Vagina (tissue), 2 donors: ENCODE measurements at regions not wholly inside any gene's neighbourhood (a gene's known extent, or its start where the extent isn't known, plus 50 kb on each side); places are given as distances from the start of the nearest gene placed in this dataset.

Experiments used
- DNase-seq, 2 donors: peaks; one replicate each; pipeline ENCODE4 v3.0.0-alpha.2; 2017; ENCODE audit errors: extremely low spot score in 2 of 2
- H3K27ac ChIP-seq: fragments of 200-600 bp; sonication (generic); one replicate; pipeline ENCODE4 v1.5.1; 2019
- H3K27me3 ChIP-seq: fragments of 200-600 bp; sonication (generic); one replicate; pipeline ENCODE4 v1.5.1; 2019
- H3K36me3 ChIP-seq, 2 donors: fragments of 200-600 bp; sonication (generic); one replicate each; pipeline ENCODE4 v1.5.1; 2017 to 2019
- H3K4me1 ChIP-seq: fragments of 200-600 bp; sonication (generic); one replicate; pipeline ENCODE4 v1.5.1; 2019
- H3K4me3 ChIP-seq, 2 donors: fragments of 200-600 bp; sonication (generic); 1 replicate in 1 of 2; 2 replicates in 1 of 2; pipeline ENCODE4 v1.5.1; 2016 to 2019
- H3K9me3 ChIP-seq: fragments of 200-600 bp; sonication (generic); one replicate; pipeline ENCODE4 v1.5.1; 2019
- POLR2A ChIP-seq, 2 donors: fragments of 450-650 bp; IDR thresholded peaks; one replicate each; pipeline ENCODE4 v1.6.1; 2017; ENCODE audit warnings: antibody characterized with exemption in 2 of 2, mild to moderate bottlenecking in 2 of 2, moderate library complexity in 2 of 2
- POLR2AphosphoS5 ChIP-seq, 2 donors: sonication (generic); formaldehyde crosslinking; IDR thresholded peaks; one replicate each; pipeline ENCODE4 v1.9.0; 2017; ENCODE audit warnings: antibody characterized with exemption in 2 of 2, mild to moderate bottlenecking in 2 of 2, low read depth in 1 of 2; ENCODE audit not compliant: insufficient read depth in 1 of 2
- intact Hi-C: fragments of 100-400 bp; cut with DNase I; formaldehyde crosslinking; loops from one replicate; pipeline ENCODE4 v1.15.1; 2023
- TF ChIP-seq, protein P1 (sequence below), 3 experiments: fragments of 450-650 bp in 2 of 3; fragments of 200-600 bp in 1 of 3; sonication (generic) in 1 of 3; IDR thresholded peaks; one replicate each; pipeline ENCODE4 v1.5.1; 2017 to 2019; ENCODE audit warnings: antibody characterized with exemption in 3 of 3, mild to moderate bottlenecking in 2 of 3, moderate library complexity in 2 of 3

DNA sequence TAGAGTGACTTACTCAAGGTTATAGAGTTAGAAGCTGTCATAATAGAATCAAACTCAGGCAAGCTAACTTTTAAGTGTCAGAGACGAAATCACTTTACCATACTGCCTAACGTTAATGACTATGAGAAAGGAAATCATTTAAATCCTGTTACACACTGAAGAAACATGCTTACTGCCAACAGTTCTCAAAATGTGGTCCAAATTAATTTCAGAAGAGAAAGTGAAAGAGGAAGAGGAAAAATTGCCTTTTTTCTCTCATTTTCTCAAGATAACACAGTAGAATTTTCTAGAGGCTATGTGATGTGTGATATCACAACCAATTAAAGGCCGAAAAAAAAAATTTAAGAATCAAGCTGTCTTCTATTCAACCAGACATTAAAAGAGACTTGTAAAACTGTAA is 1362.7 kb upstream of the CHAC2 start:
- Histone ChIP-seq H3K27ac (no peak overlapping the region), H3K27me3 (no peaks in the 10 kb centered on the region), H3K4me1 (no peaks in the 10 kb centered on the region), H3K4me3 (no peak overlapping the region), H3K36me3 (no peaks in the 10 kb centered on the region), H3K9me3 (no peaks in the 10 kb centered on the region)
- DNase-seq = no peak
- no peak for TF ChIP-seq POLR2AphosphoS5 (IDR thresholded peaks at IDR 0.05; ENCODE audit: insufficient read depth in 1 of 2, low read depth in 1 of 2)
- intact Hi-C loops = no loop called here

DNA sequence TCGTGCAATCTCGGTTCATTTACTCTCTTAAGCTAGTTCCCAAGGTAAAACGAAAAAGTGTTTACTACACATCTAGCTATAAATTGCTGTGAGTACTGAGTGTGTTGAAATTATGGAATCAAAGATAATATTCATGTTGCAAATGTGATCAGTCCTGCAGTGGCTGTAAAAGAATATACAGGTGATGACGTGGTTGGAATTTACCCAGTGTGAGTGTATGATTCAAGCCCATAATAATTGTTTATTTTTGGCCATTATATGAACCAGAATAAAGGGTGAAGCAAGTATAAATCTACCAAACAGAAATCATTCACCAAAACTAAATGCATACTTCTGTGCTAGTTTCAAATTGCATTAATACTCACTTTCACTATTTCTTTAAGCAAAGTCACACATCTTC is 1363.6 kb upstream of the CHAC2 start:
- H3K4me3 ChIP-seq = no peak overlapping the region
- no peaks in the 10 kb centered on the region for H3K4me1 ChIP-seq
- no peaks in the 10 kb centered on the region for H3K36me3 ChIP-seq
- H3K27ac ChIP-seq = no peak overlapping the region
- DNase-seq = no peak
- TF ChIP-seq, protein P1, sequence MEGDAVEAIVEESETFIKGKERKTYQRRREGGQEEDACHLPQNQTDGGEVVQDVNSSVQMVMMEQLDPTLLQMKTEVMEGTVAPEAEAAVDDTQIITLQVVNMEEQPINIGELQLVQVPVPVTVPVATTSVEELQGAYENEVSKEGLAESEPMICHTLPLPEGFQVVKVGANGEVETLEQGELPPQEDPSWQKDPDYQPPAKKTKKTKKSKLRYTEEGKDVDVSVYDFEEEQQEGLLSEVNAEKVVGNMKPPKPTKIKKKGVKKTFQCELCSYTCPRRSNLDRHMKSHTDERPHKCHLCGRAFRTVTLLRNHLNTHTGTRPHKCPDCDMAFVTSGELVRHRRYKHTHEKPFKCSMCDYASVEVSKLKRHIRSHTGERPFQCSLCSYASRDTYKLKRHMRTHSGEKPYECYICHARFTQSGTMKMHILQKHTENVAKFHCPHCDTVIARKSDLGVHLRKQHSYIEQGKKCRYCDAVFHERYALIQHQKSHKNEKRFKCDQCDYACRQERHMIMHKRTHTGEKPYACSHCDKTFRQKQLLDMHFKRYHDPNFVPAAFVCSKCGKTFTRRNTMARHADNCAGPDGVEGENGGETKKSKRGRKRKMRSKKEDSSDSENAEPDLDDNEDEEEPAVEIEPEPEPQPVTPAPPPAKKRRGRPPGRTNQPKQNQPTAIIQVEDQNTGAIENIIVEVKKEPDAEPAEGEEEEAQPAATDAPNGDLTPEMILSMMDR (IDR thresholded peaks at IDR 0.05) = no peak
- TF ChIP-seq POLR2A (IDR thresholded peaks at IDR 0.05) (no peak), POLR2AphosphoS5 (IDR thresholded peaks at IDR 0.05; ENCODE audit: insufficient read depth in 1 of 2, low read depth in 1 of 2) (no peak)
- H3K27me3 ChIP-seq = no peaks in the 10 kb centered on the region
- no peaks in the 10 kb centered on the region for H3K9me3 ChIP-seq
- intact Hi-C loops = no loop called here

DNA sequence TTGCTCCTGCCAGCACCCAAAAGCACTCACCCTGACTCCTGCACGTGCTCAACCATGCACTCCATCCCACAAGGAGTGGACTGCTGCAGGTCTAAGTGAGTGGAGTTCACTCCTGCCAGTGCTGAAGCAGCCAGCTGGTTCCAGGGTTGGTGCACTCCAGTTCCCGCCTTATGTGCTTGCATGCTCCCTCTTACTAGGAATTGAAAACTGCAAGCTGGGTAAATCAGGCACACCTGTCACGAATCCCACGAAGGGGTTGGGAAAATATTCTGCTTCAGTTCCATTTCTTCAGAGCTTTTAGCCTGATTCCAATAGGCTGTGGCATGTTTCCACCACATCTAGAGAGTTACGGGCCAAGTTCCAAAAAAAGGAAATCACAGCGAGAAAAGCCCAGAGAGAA is 1365.5 kb upstream of the CHAC2 start:
- no peaks in the 10 kb centered on the region for H3K4me1 ChIP-seq
- TF ChIP-seq, protein P1 (IDR thresholded peaks at IDR 0.05) = no peak
- TF ChIP-seq POLR2A (IDR thresholded peaks at IDR 0.05) (no peak), POLR2AphosphoS5 (IDR thresholded peaks at IDR 0.05; ENCODE audit: insufficient read depth in 1 of 2, low read depth in 1 of 2) (no peak)
- no peaks in the 10 kb centered on the region for H3K27me3 ChIP-seq
- no peak for DNase-seq
- intact Hi-C loops = no loop called here
- no peak overlapping the region for H3K4me3 ChIP-seq
- no peaks in the 10 kb centered on the region for H3K9me3 ChIP-seq
- H3K27ac ChIP-seq = no peak overlapping the region
- no peaks in the 10 kb centered on the region for H3K36me3 ChIP-seq

DNA sequence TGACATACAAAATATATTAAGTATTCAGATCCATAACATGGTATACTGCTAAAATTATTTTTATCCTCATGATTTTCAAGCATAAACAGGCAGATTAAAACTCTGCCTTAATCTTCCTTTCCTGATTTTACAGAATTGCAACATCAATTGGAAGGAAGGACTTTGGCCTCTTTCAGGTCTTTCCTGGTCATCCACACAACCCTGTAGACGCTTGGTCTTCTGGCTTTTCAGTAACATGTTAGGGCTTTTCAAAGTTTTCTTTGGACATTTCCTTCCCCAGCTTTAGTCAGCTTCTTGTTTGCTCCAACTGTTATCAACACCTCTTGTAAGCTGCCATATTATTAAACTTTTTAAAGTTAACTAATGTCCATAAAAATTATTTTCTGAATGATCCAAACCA is 1364.9 kb upstream of the NRXN1 start:
- Histone ChIP-seq H3K4me1 (no peaks in the 10 kb centered on the region), H3K27ac (no peak overlapping the region), H3K27me3 (no peaks in the 10 kb centered on the region), H3K9me3 (no peaks in the 10 kb centered on the region), H3K4me3 (no peak overlapping the region), H3K36me3 (no peaks in the 10 kb centered on the region)
- DNase-seq = no peak
- TF ChIP-seq POLR2AphosphoS5 (IDR thresholded peaks at IDR 0.05; ENCODE audit: insufficient read depth in 1 of 2, low read depth in 1 of 2) (no peak), POLR2A (IDR thresholded peaks at IDR 0.05) (no peak)
- TF ChIP-seq, protein P1 (IDR thresholded peaks at IDR 0.05) = no peak
- intact Hi-C loops = no loop called here

DNA sequence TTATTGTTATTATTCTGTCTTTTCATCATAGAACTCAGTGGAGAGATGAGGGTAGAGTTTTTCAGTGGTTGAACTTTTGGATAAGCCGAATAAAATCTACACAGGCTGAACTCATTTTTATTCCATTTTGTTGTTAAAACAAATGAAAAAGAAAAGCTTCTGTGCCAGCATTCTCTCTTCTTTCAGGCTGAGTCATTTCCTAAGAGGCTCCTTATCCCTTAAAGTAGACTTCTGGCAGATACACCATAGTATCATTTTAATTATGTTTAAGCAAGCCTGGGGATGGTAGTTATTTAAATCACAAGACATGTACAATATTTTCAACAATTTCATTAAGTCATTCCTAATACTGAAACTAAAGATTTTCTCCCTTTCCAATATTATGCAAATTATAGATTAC is 1364.0 kb upstream of the NRXN1 start:
- intact Hi-C loops = no loop called here
- no peak overlapping the region for H3K27ac ChIP-seq
- H3K4me3 ChIP-seq = no peak overlapping the region
- no peaks in the 10 kb centered on the region for H3K9me3 ChIP-seq
- TF ChIP-seq, protein P1 (IDR thresholded peaks at IDR 0.05) = no peak
- TF ChIP-seq POLR2A (IDR thresholded peaks at IDR 0.05) (no peak), POLR2AphosphoS5 (IDR thresholded peaks at IDR 0.05; ENCODE audit: insufficient read depth in 1 of 2, low read depth in 1 of 2) (no peak)
- no peaks in the 10 kb centered on the region for H3K27me3 ChIP-seq
- H3K36me3 ChIP-seq = no peaks in the 10 kb centered on the region
- no peaks in the 10 kb centered on the region for H3K4me1 ChIP-seq
- no peak for DNase-seq

DNA sequence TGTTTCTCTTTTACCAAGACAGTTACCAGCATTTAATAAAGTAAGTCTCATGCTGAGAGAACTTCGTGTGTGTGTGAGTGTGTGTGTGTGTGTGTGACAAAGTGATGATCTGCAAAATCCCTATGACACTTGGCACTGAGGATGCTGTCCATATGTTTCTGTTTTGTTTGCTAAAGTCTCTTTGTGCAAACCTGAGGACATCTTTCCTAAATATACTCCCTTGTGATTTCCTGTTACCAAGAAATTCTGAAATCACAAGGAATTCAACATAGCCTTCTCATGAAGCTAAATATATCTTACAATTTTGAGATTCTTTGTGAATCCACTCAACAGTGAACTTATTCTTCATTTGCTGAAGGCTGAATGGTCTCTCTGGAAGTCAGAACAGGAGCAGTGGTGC is 1359.7 kb upstream of the NRXN1 start:
- intact Hi-C loops = no loop called here
- TF ChIP-seq POLR2AphosphoS5 (IDR thresholded peaks at IDR 0.05; ENCODE audit: insufficient read depth in 1 of 2, low read depth in 1 of 2) (no peak), POLR2A (IDR thresholded peaks at IDR 0.05) (no peak)
- TF ChIP-seq, protein P1 (IDR thresholded peaks at IDR 0.05) = no peak
- Histone ChIP-seq H3K4me3 (no peak overlapping the region), H3K9me3 (no peaks in the 10 kb centered on the region), H3K4me1 (no peaks in the 10 kb centered on the region), H3K27ac (no peak overlapping the region), H3K36me3 (no peaks in the 10 kb centered on the region), H3K27me3 (no peaks in the 10 kb centered on the region)
- DNase-seq = no peak
